C4-2B (cell line): ENCODE measurements at regions not wholly inside any gene's neighbourhood (a gene's known extent, or its start where the extent isn't known, plus 50 kb on each side); places are given as distances from the start of the nearest gene placed in this dataset.

Experiments used
- ZFX ChIP-seq: fragments of 450-650 bp; IDR thresholded peaks from 2 replicates; pipeline ENCODE4 v1.6.1; 2017
- TF ChIP-seq, protein P1 (sequence below): fragments of 450-650 bp; conservative IDR thresholded peaks from 2 replicates; pipeline ENCODE4 v1.5.1; 2017; ENCODE audit warnings: mild to moderate bottlenecking

DNA sequence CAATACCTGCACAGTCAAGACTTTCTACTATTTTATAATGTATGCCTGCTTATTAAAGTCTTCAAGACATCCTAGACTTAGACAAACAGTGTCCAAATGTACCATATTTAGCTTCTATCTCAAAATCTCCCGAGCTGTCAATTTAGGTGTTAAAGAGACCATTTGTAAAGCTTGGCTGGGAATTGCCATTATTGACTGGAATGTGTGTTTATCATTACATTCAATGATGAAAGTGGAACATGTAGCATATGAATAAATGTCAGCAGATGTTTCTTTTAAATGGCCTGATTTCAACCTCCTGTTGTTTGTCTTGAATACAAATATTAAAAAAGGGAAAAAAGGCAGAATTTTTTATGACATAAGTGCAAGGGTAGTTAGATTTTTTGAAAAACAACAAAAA lies 572.3 kb downstream of the PRKD1 start:
- TF ChIP-seq, protein P1, sequence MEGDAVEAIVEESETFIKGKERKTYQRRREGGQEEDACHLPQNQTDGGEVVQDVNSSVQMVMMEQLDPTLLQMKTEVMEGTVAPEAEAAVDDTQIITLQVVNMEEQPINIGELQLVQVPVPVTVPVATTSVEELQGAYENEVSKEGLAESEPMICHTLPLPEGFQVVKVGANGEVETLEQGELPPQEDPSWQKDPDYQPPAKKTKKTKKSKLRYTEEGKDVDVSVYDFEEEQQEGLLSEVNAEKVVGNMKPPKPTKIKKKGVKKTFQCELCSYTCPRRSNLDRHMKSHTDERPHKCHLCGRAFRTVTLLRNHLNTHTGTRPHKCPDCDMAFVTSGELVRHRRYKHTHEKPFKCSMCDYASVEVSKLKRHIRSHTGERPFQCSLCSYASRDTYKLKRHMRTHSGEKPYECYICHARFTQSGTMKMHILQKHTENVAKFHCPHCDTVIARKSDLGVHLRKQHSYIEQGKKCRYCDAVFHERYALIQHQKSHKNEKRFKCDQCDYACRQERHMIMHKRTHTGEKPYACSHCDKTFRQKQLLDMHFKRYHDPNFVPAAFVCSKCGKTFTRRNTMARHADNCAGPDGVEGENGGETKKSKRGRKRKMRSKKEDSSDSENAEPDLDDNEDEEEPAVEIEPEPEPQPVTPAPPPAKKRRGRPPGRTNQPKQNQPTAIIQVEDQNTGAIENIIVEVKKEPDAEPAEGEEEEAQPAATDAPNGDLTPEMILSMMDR, result no peak
- no peak for TF ChIP-seq ZFX
